ENCODE measurements at regions not wholly inside any gene's neighbourhood (a gene's known extent, or its start where the extent isn't known, plus 50 kb on each side); places are given as distances from the start of the nearest gene placed in this dataset.

DNA sequence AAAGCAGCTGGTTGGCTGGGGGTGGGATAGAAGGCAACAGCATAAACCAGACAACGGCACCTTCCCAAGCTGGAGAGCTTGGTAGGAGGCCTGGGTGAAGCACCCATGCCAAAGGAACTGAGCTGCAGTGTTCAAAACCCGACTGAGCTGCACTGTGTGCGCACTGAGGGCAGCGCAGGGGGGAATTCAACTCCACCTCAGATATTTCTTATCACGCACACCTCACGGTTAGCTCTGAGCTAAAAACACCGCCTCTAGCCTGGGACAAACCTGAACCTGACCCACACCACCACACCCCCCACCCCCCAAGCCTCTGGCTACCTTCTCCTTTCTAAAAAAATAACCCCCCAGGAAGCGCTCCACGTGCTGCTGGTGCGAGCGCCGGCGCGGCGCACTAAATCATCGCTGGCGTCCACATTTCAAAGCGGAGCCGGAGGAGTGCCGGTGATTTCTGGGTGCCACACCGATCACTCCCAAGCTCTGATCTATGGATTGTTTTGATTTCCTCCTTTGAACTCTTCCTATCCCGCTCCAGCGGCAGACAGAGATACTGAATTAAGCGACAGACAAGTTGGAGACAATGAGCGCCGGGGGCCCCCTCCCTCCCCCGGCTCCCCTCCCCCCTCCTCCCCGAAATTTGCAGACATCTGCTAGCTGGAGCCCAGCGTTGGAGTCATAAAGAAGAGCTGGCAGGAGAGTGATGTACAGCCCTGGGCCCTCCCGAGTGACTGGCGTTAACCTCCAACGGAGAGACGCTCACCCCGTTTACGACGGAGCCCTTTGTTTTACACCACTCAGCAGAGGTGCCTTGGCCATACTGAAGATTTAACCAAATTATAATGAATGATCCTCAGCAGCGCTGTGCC is 85.0 kb downstream of the NOG start:
- TF ChIP-seq GATA2 (IDR thresholded peaks at IDR 0.05; ENCODE audit: low read depth, low read length) (no peak), GATA3 (IDR thresholded peaks at IDR 0.05; ENCODE audit: low read depth, low read length) (no peak)

DNA sequence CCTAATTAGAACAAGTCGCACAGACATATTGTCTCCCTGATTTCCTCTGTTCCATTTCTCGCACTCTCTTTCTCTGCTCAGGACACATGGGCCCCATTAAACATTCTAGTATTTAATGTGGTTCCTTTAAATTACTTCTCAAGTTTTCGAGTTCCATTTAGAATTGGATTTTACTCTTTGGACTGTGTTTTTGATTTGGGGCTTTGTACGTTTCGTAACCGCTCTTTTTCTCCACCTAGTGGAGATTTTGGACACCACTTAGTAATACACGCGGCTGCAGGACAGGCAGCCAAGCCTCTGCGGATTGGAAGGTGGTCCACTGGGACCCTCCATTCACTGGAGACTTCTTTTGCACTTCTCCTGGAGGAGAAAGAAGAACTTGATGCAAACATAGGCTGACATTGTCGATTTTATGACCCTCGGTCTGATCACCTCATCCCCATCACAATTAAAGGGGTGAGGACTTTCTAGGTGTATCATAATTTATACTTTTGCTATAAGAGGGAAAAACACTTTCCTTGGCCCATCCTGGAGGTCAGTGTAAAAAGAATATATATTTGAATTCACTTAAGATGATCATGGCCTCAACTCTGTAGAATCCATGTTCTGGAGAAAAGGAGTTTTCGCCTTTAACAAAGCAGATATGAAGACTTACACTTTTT is 85.7 kb downstream of the NOG start:
- TF ChIP-seq GATA2 (IDR thresholded peaks at IDR 0.05; ENCODE audit: low read depth, low read length) = no peak
- no peak for TF ChIP-seq GATA3 (IDR thresholded peaks at IDR 0.05; ENCODE audit: low read depth, low read length)

- TF ChIP-seq GATA2 (IDR thresholded peaks at IDR 0.05; ENCODE audit: low read depth, low read length) (peak; percentile 78), GATA3 (IDR thresholded peaks at IDR 0.05; ENCODE audit: low read depth, low read length) (peak; percentile 47; the same call in 1 of the 2 replicates)
These were observed 86.4 kb downstream of the NOG start for GRCh38 chr17:56679777-56680422.

DNA sequence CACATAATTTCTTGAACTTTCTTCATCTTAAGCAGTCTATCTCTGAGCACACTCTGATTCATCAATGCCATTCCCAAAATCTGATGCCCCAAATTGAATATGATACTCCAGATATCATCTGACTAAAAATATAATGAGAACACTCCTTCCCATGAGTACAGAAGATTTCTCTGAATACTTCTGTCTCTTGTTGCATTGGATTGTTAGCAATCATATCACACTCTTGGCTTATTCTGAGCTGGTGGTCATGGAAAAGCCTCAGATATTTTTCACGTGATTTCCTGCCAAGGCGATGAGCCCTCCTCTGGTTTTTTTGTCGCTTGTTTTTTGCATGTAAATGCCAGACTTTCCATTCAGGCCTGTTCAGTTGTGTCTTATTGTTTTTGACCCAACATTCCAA is 87.2 kb downstream of the NOG start:
- no peak for TF ChIP-seq GATA2 (IDR thresholded peaks at IDR 0.05; ENCODE audit: low read depth, low read length)
- TF ChIP-seq GATA3 (IDR thresholded peaks at IDR 0.05; ENCODE audit: low read depth, low read length) = no peak

GRCh38 chr17:56681561-56682266 is 88.2 kb downstream of the NOG start:
- TF ChIP-seq GATA3 (IDR thresholded peaks at IDR 0.05; ENCODE audit: low read depth, low read length) (no peak), GATA2 (IDR thresholded peaks at IDR 0.05; ENCODE audit: low read depth, low read length) (no peak)

DNA sequence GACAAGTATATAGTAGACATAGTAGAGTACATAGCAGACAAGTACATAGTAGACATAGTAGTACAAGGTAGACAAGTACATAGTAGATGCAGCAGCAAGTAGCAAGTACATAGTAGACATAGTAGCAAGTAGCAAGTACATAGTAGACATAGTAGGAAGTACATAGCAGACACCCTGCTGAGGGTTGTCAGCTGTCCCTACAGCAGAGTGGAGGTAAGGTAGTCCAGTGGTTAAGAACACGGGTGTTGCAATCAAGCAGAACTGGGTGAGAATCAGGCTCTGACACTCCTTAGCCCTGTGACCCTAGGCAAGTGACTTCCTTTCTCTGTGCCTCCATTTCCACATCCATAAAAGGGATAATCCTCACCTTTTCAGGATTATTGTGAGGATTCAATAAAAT is 94.7 kb downstream of the NOG start:
- TF ChIP-seq GATA2 (IDR thresholded peaks at IDR 0.05; ENCODE audit: low read depth, low read length) (no peak), GATA3 (IDR thresholded peaks at IDR 0.05; ENCODE audit: low read depth, low read length) (no peak)

DNA sequence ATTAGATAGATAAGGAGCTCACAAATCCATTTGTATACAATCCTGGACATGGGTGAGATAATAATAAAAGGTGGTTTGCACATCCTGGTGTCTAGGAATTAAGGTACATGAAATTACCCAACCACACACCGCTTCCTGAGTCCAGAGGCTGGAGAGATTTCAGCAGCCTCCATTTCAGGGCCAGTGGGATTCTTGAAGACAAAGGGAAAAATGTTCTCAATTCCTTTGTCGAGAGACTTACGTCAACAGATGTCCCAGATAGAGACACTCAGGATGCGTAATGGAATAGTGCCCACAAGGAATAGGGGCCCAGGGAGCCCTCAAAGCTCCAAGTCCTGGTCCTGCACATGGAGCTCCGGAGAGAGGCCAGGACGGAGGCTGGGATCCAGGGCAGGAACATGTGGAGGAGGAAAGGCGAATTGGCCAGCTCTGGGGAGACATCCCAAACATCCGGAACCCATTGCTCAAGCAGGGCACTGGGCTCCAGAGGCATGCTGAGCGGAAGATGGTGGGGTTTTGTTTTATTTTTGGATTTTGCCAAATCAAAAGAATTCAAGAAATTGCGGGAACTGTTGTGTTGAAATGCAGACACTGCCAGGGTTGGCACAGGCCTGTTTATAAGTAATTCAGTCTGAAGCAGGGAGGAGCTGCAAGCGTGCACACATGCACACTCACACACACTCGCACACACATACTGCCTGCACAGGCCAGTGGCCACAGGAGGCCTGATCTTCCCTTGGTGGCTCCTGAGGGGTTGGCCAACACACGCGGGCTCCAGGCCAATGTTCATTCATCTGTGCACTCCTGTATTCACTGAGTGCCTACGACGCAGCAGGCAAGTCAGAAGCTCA is 97.2 kb downstream of the NOG start:
- TF ChIP-seq GATA3 (IDR thresholded peaks at IDR 0.05; ENCODE audit: low read depth, low read length) = no peak
- no peak for TF ChIP-seq GATA2 (IDR thresholded peaks at IDR 0.05; ENCODE audit: low read depth, low read length)

DNA sequence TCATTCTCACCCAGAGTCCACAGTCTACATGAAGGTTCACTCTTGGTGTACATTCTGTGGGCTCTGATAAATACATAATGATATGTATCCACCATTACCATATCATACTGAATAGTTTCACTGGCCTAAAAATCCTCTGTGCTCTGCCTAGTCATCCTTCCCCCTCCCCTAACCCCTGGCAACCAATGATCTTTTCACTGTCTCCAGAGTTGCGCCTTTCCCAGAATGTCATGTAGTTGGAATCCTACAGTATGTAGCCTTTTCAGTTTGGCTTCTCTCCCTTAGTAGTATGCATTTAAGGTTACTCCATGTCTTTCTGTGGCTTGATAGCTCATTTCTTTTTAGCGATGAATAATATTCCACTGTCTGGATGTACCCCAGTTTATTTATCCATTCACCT is 101.3 kb downstream of the NOG start:
- TF ChIP-seq GATA2 (IDR thresholded peaks at IDR 0.05; ENCODE audit: low read depth, low read length) (no peak), GATA3 (IDR thresholded peaks at IDR 0.05; ENCODE audit: low read depth, low read length) (no peak)

DNA sequence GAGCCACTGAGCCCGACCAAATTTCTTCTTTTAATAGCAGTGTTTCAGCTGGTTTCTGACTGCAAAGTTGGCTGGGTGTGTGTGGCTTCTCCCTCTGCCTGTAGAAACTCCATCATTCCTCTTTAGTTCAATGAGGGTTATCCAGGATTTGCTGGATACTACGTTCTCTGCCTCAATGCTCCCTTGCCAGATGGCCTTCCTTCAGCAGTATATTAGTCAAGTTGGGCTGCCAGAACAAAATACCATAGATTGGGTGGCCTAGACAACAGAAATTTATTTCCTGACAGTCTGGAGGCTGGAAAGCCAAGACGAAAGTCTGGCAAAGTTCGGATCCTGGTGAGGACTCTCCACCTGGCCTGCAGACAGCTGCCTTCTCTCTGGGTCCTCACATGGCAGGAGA is 103.7 kb downstream of the NOG start:
- TF ChIP-seq GATA2 (IDR thresholded peaks at IDR 0.05; ENCODE audit: low read depth, low read length) = no peak
- no peak for TF ChIP-seq GATA3 (IDR thresholded peaks at IDR 0.05; ENCODE audit: low read depth, low read length)

DNA sequence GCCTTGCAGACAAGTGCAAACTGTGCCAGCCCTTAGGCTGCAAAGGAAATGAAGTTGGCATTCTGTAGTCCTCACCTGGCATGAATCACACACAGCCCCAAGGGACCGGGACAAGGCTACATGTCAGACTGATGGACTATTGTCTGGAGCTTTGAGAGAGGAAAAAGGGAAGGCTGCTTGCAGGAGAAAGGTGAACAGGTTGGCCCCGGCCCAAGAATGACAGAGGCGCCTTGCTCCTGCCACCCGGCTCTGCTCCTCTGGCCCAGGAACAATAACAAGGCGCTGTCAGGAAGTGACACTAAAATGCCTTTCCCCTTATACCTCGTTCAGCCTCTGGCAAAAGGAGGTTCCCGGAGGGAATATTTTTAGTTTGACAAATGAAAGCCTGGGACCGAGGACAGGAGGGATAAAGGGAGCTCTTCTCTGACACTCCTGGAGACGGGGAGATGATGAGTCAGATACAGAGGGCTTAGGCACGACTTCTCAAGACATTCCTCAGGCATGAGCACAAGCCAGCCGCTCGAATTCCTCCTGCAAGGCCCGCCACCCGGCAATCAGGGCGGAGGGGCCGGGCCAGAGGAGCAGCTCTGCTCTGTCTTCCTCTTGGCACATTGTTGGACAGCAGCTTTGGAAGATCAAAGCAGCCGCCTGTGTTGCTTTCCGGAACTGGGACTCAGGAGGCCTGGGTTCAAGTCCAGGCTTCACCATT is 105.8 kb downstream of the NOG start:
- TF ChIP-seq GATA2 (IDR thresholded peaks at IDR 0.05; ENCODE audit: low read depth, low read length) = no peak
- TF ChIP-seq GATA3 (IDR thresholded peaks at IDR 0.05; ENCODE audit: low read depth, low read length) = no peak

- TF ChIP-seq GATA2 (IDR thresholded peaks at IDR 0.05; ENCODE audit: low read depth, low read length) = no peak
These were observed 107.5 kb downstream of the NOG start for GRCh38 chr17:56700919-56701420.

Data from SH-SY5Y (cell line).